Ovary (tissue), 3 donors: ENCODE measurements at regions not wholly inside any gene's neighbourhood (a gene's known extent, or its start where the extent isn't known, plus 50 kb on each side); places are given as distances from the start of the nearest gene placed in this dataset.

Experiments
- EP300 ChIP-seq: sonication (generic); formaldehyde crosslinking; IDR thresholded peaks from one replicate; pipeline ENCODE4 v1.6.1; 2017; ENCODE audit warnings: antibody characterized with exemption
- POLR2A ChIP-seq: fragments of 450-650 bp; IDR thresholded peaks from one replicate; pipeline ENCODE4 v1.6.1; 2017; ENCODE audit warnings: antibody characterized with exemption, mild to moderate bottlenecking, moderate library complexity
- TF ChIP-seq, protein P1 (sequence below), 3 donors: fragments of 450-650 bp in 2 of 3; fragments of 200-600 bp in 1 of 3; IDR thresholded peaks; one replicate each; pipeline versions ENCODE4 v1.5.1 to v1.8.0; 2016 to 2022; ENCODE audit warnings: antibody characterized with exemption in 3 of 3, mild to moderate bottlenecking in 1 of 3
- donor health status: DM: no; HTN: no; CAD: no.

DNA sequence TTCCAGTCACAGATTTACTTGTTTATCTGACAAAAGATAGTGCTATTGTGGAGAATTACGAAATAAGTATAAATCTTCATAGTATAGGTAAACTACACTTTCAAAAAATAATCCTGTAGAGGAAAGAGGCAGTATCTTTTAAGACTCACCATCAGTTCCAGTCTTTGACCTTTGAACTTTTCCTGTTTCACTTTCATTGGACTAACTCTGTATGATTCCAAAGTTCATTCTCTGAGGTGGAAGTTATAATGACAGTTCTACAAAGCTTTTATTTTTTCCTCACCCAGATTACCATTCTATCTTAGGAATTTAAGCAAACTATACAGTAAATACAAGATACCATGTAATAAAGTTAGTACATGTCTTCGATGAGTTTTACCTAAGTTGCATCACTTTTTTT is 901.3 kb upstream of the SEMA6A start:
- TF ChIP-seq, protein P1, sequence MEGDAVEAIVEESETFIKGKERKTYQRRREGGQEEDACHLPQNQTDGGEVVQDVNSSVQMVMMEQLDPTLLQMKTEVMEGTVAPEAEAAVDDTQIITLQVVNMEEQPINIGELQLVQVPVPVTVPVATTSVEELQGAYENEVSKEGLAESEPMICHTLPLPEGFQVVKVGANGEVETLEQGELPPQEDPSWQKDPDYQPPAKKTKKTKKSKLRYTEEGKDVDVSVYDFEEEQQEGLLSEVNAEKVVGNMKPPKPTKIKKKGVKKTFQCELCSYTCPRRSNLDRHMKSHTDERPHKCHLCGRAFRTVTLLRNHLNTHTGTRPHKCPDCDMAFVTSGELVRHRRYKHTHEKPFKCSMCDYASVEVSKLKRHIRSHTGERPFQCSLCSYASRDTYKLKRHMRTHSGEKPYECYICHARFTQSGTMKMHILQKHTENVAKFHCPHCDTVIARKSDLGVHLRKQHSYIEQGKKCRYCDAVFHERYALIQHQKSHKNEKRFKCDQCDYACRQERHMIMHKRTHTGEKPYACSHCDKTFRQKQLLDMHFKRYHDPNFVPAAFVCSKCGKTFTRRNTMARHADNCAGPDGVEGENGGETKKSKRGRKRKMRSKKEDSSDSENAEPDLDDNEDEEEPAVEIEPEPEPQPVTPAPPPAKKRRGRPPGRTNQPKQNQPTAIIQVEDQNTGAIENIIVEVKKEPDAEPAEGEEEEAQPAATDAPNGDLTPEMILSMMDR (IDR thresholded peaks at IDR 0.05): no peak
- TF ChIP-seq POLR2A: no peak
- no peak for TF ChIP-seq EP300
